Activated T-helper 1 cell treated with anti-CD3 and anti-CD28 coated beads, Interleukin-2, amount 50 U/mL, for 16 hours (primary cell): ENCODE measurements at regions not wholly inside any gene's neighbourhood (a gene's known extent, or its start where the extent isn't known, plus 50 kb on each side); places are given as distances from the start of the nearest gene placed in this dataset.

Experiments used
- DNase-seq, 2 donors: peaks; one replicate each; pipeline ENCODE4 v3.0.0-alpha.2; 2020; ENCODE audit warnings: low read depth in 1 of 2, low spot score in 1 of 2

- no peak for DNase-seq
These were observed 1319.1 kb downstream of the TMEM121 start for GRCh38 chr14:106845286-106846087.

GRCh38 chr14:106846218-106846617 lies 1319.8 kb downstream of the TMEM121 start:
- no peak for DNase-seq

- no peak for DNase-seq
These were observed 1322.1 kb downstream of the TMEM121 start for GRCh38 chr14:106848330-106849121.

GRCh38 chr14:106850913-106851825 lies 1324.8 kb downstream of the TMEM121 start:
- DNase-seq, result no peak

GRCh38 chr14:106872611-106873446 lies 1346.4 kb downstream of the TMEM121 start:
- peak; percentile 71 to 79 for DNase-seq

- no peak for DNase-seq
These were observed 1348.0 kb downstream of the TMEM121 start for GRCh38 chr14:106874350-106874749.

GRCh38 chr14:106875503-106875902 lies 1349.1 kb downstream of the TMEM121 start:
- DNase-seq, result no peak

- no peak for DNase-seq
These were observed 1350.3 kb downstream of the TMEM121 start for GRCh38 chr14:106876711-106877110.

GRCh38 chr14:106877517-106877916 lies 1351.1 kb downstream of the TMEM121 start:
- DNase-seq, result no peak

- DNase-seq, result no peak
These were observed 1352.9 kb downstream of the TMEM121 start for GRCh38 chr14:106879241-106879640.

- DNase-seq, result no peak
These were observed 1356.9 kb downstream of the TMEM121 start for GRCh38 chr14:106883218-106883692.
